Inferior parietal cortex (tissue), 1 donor: ENCODE measurements at regions not wholly inside any gene's neighbourhood (a gene's known extent, or its start where the extent isn't known, plus 50 kb on each side); places are given as distances from the start of the nearest gene placed in this dataset.
"Not testable (repeated sequence)": the region's sequence is repeated elsewhere in the genome, so short reads cannot be mapped to it uniquely, and the experiment has no call there.

ENCODE experiments used
- DNase-seq: peaks from one replicate; pipeline ENCODE4 v3.0.0-alpha.2; 2016; ENCODE audit errors: extremely low spot score

DNA sequence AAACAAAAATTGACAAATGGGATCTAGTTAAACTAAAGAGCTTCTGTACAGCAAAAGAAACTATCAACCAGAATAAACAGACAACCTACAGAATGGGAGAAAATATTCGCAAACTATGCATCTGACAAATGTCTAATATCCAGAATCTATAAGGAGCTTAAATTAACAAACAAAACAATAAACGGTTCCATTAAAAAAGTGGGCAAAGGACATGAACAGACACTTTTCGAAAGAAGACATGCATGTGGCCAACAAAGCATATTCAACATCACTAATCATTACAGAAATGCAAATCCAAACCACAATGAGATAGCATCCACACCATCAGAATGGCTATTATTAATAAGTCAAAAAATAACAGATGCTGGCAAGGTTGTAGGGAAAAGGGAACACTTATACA is 50.5 kb upstream of the MED13L start:
- not testable (repeated sequence) for DNase-seq

DNA sequence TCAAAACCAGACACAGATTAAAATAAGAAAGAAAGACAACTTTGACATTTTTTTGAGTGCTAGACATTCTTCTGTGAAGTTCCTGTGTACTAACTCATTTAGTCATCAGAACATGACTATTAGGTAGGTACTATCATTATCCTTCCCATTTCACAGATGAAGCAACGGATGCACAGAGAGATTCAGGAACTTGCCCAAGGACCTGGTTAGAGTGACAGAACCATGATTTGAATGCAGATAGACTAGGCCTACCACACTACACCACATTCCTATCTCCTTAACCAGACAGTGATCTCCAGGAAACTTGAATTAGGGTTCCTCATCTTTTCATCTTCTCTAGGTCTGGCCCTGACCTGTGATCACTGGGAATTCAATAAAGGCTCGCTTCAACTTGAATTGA is 54.4 kb upstream of the MED13L start:
- no peak for DNase-seq

DNA sequence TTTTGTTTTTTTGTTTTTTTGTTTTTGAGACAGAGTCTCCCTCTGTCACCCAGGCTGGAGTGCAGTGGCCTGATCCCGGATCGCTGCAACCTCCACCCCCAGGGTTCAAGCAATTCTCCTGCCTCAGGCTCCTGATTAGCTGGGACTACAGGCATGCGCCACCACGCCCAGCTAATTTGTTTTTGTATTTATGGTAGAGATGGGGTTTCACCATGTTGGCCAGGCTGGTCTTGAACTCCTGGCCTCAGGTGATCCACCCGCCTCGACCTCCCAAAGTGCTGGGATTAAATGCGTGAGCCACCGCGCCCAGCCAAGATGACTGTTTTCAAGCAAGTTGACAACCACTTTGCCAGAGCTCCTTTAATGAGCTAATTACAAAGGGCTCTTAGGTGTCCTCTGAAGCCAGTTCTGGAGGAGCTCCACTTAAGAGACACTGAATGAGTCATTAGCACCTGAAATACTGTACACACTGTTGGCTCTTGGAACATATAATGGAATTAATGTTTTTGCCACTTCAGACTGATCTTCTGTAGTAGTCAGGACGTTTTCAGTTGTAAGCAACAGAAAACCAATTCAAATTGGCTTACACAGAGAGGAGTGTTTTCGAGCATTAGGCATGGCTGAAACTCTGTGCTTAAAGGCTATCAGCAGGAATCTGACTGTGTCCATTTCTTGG is 55.4 kb upstream of the MED13L start:
- no peak for DNase-seq

DNA sequence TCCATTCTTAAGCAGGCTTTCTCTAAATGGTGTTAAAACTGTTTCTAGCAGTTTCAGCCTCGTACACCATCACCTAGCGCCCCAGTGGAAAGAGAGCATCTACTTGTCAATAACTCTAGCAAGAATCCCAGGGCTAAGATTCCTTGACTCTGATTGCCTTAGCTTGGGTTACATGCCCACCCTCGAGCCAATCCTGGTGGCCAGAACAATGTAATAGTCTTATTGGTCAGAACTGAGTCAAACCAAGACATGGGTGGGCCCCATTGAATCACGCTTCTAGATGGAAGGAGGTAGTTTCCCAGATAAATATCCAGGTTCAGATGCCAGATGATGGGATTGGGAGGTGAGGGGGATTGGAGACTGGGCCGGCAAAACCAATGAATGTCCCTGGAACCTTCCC is 55.9 kb upstream of the MED13L start:
- DNase-seq = no peak

DNA sequence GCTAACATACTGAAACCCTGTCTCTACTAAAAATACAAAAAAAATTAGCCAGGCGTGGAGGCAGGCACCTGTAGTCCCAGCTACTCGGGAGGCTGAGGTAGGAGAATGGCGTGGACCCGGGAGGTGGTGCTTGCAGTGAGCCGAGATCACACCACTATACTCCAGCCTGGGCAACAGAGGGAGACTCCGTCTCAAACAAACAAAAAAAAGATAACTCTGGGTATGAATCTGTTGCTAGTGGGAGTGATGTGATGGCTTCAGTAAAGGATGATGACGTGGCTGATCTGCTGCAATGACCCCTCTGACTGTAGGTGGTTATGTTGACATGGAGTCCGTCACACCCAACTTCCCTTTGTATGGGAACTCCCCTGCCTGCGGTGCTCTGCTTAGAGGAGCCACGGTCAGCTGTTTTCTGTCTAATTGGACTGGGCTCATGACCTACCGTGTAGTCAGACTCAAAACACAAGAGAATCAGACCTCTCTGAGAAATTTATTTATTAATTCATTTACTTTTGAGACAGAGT is 59.1 kb upstream of the MED13L start:
- no peak for DNase-seq

DNA sequence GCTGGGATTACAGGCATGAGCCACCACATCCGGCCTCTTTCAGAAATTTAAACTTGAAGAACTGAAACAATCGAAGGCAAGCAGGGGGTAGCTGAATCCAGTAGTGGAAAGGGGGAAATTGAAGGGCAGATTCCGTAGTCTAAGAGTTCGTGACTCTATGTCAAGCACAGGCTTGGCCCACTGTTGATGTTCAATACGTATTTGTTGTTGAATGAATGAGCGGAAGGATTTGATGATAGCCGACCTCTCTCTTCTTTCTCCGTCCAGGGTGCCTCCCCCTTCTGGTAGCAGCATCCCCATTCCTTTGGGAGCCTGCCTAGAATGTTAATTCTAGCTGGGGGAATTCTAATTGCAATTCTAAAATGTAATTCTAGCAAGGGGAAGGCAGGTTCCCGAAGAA is 59.8 kb upstream of the MED13L start:
- DNase-seq = no peak

DNA sequence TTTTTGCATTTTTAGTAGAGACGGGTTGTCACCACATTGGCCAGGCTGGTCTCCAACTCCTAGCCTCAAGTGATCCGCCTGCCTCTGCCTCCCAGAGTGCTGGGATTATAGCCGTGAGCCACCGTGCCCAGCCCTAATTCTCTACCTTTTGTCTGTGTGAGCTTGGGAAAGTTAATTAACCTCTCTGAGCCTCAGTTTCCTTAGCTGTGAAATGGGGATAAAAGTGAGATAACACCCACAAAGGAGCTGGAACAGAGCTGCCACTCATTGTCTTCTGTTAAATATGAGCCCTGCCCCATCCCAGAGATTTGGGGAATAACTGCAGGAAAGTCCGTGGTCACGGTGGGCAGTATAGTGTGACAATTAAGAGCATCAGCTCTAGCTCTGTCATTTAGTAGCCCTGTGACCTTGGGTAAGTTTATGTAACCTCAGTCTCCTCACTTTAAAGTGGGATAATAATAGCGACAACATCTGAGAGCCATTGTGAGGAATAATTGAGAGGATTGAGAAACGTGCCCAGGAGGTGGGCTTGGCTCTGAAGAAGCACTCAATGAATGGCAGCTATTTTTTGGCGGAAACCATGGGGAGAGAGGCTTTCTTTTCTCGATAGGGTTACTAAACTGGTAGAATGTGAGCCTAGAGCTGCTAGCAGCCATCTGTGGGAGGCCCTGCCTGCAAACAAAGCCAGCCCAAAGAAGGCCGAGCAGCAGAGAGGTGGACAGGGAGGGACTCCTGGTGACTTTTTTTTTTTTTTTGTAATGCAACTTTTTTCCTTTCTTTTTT is 60.8 kb upstream of the MED13L start:
- DNase-seq = no peak

DNA sequence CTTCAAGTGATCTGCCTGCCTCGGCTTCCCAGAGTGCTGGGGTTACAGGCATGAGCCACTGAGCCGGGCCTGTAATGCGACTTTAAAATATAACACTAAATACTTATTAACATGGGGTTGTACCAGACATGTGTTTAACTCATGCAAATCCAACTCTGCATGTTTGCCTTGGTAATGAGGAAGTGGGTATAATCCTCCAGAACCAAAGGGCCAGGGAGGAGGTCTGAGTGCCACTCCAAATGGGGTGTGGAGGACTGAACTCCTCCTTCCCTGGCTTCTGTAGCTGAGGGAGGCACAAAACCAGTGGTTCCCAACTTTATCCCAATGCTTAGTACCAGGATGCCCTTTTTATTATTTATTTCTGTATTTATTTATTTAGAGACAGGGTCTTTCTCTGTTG is 61.6 kb upstream of the MED13L start:
- DNase-seq = no peak

DNA sequence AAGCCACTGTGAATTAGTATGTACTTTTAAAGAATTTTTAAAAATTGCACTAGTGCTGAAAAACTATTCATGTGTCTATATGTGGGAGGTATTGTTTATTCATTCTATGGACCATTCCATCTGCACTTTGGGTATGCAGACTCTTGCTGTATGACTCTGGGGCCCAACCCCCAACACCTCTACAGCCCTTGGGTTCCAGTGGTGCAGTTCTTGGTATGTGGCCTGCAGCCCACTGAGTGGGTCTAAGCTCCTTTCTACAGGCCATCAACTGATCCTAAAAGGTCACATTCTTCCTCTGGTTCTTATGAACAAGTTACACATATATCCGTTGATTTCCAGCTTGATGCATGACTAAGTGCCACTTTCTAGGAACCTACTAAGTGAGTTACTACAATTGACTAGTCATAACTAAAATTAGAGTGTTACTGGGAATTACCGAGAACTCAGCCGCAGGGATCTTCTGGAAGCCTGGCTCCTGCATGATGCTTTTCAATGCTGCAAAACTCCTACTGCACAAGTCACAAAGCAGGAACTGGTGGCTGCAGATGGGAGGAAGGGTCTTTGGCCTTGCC is 62.4 kb upstream of the MED13L start:
- no peak for DNase-seq

DNA sequence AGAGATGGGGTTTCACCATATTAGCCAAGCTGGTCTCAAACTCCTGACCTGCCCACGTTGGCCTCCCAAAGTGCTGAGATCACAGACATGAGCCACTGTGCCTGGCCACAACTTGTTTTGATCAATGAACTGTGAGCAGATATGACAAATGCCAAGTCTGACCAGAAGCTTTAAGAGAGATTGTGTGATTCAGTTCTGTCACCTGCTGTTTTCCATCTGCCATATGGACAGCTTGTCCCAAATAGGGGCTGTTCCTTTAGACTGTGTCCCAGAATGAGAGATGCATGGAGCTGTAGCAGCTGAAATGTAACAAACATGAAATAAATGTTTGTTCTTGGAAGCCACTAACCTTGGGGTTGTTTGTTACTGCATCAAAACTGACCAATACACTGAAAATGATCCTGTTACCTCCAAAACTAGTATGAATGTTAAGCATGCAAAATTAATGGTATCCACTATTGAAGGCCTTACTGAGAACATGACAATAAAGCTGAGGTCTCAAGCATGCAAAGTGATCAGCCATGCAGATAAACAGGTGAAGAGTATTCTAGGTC is 65.9 kb upstream of the MED13L start:
- no peak for DNase-seq

DNA sequence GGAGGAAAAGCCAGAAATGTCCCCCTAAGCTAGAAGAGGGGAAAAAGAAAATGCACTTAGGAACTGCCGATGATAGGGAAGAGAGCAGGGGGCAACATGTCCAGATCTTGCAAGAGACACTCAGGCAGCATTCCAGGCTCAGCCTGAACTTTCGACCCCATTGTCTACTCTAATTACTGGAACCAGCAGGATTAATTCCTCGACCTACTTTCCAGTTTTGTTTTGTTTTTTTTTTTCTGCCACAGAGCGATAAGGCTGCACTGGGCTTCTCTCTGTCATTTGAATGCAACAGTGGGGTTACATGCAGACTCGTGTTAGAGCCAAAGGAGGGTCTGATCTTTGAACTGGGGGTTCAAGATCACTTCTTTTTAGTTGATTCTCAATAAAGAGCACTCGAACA is 68.7 kb upstream of the MED13L start:
- DNase-seq = no peak

DNA sequence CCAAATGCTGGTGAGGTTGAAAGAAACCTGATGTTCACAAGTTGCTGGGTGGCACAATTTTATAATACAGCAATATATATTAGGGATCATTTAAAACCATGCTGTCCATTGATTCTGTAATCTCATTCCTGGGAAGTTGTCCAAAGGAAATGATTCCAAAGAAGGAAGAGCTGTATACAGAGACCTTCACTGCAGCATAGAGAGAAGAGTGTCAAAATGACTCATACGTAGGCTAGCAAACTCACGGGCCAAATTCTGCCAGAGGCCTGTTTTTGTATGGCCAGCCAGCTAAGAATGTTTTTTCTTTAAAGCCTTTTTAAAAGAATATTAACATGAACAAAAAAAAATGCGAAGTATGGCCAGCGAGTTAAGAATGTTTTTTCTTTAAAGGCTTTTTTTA is 69.2 kb upstream of the MED13L start:
- peak; percentile 43 for DNase-seq

DNA sequence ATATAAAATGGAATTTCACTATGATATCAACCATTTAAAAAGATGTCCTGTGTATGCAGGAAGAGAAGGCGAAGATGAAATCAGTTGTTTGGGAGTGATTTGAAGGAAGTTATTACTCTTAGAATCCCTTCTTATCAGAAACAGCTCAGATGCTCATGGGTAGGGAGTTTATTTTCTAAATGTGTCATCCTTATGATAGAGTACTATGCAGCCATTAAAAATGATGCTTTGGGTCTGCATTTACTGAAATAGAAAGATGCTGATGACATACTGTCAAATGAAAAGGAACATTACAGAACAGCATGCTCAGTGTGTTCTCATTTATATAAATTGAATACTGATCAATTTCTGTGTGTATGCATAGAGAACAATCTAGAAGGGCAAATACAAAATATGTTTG is 69.8 kb upstream of the MED13L start:
- no peak for DNase-seq

DNA sequence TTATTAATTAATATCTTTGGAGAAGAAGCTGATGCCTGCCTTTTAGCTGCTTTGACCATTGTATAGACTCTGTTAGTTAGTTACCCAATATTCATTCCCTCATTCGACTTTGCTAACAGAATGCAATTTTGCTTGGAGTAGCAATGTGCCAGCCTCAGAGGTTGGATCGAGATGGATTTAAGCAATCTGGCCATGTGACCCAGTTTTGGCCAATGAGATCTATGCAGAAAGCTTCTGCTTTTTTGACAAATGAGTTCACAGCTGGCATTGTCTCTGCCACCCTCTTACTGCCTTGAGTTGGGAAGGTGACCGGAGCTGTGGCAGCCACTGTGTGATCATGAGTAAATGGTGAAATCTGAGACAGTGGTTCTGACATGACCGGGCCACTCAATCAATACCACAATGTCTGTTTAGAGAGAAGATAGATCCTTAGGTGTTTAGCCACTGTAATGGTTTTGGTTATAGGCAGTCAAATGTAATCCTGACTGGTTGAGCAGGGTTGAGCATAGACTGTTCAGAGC is 74.9 kb upstream of the MED13L start:
- DNase-seq = no peak

DNA sequence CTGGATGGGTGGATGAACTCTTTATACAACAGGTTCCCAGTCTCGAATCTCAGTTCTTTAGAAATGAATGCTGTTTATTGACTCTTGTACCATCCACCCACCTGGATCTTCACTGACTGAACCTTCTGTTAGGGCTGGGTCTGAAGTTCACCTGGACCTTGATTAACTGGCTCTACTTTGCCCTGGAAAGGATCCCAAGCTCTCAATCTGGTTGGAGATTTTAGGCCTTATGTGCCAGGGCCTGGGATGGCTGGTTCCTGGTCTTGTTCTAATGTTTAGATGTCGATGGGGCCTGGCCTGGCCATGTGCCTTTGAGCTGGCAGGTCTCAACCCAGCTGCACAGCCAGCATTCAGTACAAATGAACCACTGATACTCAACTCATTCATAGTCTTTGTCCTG is 76.5 kb upstream of the MED13L start:
- DNase-seq = no peak

DNA sequence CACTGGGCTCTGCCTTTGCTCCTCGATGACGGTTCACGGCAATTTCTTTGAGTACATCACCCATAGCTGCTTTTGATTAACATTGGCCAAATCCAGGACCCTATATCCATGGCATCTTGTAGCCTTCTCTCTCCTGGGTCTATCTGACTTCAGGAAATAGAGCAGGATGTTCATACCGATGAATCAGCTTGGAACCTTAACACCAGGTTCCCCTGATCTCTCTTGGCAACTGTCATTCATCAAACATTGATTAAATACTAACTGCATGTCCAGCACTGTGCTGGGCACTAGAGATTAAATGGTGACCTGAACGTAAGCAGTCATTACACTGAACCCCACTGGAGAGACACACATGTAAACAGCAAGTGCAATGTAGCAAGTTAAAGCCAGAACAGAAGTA is 77.0 kb upstream of the MED13L start:
- no peak for DNase-seq

DNA sequence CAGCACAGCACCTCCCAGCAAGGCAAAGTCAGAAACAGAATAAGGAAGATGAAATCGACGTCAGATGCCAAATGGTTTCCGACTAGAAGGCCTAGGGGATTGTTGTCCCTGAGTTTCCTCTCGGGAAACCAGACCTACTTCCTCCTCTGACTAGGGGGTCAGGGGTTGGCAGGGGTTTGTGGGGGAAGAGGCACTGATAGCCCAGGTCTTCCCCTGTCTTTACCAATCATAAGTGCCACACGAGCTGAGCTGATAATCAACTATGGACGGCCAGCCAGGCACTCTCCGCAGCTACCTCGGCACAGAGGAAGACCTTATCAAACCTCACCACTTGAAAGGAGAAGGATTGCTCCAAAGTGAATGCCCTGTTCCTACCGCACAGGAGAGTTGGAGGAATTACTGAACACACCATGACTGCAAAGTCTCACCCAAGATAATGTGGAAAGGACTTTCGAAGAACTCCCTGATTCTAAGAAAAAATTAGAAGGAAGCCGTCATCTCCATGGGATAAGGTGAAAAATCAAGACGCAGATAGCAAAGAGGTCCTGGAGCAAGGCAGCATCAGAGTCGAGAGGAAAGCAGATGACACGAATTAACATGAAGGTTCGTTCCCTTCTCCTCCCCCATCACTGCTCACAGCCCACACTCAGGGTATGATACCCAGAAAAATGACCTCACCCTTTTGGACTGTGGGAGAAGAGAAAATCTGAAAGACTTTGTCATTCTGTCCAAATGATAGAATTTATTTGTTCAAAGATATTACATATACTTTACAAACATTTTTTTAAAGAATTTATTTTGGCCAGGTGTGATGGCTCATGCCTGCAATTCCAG is 77.7 kb upstream of the MED13L start:
- no peak for DNase-seq

DNA sequence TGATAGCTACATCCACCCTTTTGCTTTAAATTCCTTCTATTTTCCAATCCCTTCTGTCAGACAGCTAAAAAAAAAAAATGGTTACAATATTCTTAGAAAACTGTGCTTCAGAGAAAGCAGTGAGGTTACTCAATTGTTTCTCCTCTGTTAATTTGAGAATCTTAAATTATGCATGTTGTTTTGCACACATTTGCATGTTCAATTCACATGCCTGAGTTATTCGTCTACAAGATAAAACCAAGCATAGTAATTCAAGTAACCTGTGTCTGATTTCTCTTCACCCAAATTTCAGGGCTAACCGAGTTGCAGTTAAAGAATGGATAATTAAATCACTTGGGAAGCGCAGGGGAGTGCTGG is 81.0 kb upstream of the MED13L start:
- no peak for DNase-seq

DNA sequence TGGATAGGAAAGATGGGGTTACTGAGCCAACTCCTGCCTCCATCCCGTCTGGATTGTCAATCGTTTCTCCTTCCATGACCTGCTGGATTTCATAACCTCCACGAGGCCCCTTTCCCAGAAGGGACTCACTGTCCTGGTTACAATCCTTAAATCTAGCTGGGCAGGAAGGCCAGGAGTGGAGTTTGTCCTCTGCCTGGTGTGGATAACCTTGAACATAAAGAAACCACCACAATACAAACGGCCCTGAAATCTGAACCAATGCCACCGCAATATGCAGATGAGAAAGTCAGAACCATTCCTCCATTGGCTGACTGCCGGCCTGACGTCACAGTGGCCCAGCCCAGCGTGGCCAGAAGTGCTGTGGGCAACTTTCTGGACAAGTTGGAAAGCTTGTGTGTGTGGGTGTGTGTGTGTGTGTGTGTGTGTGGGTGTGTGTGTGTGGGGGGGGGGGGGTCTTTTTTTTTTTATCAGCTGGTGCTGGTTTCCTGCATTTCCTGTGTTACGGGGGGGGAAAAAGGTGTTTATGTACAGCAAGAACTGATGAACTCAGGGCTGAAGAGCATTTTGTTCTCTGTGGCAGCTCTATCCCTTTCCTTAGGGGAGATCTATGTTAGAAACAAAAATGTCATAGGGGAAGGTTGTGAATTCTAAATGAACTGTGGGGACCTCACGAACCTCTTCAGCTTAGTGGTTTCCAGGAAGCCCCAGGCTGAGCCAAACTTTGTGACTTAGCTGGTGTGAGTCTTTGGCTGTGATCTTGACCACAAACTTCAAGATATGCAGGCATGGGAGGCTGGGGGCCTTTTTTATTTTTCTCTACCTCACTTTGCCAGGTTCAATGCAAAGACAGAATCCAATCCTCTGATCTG is 81.6 kb upstream of the MED13L start:
- DNase-seq = peak; percentile 73

DNA sequence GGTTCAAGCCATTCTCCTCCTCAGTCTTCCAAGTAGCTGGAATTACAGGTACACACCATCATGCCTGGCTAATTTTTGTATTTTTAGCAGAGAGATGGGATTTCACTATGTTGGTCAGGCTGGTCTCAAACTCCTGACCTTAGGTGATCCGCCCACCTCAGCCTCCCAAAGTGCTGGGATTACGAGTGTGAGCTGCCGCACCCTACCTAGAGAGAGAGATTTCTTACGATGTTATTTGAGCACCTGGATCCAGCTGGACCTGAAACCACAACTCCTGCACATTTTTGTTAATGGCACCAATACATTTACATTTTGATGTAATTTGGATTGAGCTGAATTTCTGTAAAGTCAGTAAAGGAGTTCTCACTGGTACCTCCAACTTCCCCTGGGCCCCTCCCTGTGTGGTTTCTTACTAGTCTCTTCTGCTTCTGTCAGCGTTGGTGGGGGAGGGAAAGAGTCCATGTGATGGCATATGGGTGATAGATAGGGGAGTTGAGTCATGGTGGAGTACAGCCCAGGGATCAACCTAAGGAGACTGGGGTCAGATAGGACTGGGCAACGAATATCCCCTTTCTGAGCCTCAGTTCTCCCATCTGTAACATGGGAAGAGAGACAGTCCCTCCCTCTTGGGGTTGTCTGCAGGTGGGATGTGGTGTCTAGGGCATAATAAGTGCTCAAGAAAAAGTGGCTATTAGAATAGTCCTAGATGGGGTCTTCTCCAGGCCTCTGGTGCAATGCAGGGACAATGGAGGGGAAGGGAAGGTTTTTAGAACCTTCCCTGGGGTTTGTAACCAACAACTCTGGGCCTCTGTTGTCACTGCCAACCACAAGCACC is 83.3 kb upstream of the MED13L start:
- no peak for DNase-seq
